SH-SY5Y (cell line): ENCODE measurements at regions not wholly inside any gene's neighbourhood (a gene's known extent, or its start where the extent isn't known, plus 50 kb on each side); places are given as distances from the start of the nearest gene placed in this dataset.

Experiments used
- GATA2 ChIP-seq: IDR thresholded peaks from 2 replicates; pipeline ENCODE4 v1.6.1; 2011; ENCODE audit warnings: mild to moderate bottlenecking, low read depth, low read length
- GATA3 ChIP-seq: IDR thresholded peaks from 2 replicates; pipeline ENCODE4 v1.6.1; 2011; ENCODE audit warnings: low read depth, mild to moderate bottlenecking, low read length, moderate library complexity

DNA sequence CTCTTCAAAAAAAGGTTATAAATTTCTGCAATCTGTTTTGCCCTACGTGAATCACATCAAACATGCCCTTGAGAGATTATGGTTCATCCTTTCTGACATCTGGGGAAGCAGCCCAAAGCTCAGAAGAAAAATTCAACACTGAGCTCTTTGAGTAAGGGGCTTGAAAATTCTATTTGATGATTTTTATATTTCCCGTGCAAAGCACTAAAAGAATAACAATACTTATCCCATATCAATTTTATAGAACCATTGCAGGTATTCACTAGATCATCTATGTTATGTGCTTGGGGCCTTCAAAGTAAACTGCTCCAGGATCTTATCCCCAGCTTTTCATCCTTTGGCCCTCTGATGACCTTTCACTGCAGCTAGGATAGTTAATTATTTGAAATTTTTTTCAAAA lies 966.9 kb upstream of the CNTN5 start:
- TF ChIP-seq GATA2 = no peak
- TF ChIP-seq GATA3 = no peak
